Hippocampal formation (tissue), 2 donors: ENCODE measurements at regions not wholly inside any gene's neighbourhood (a gene's known extent, or its start where the extent isn't known, plus 50 kb on each side); places are given as distances from the start of the nearest gene placed in this dataset.
"Not testable (repeated sequence)": the region's sequence is repeated elsewhere in the genome, so short reads cannot be mapped to it uniquely, and the experiment has no call there.

Experiments used
- DNase-seq, 2 donors: peaks; one replicate each; lab custom pipeline; 2025; lab: John Stamatoyannopoulos, UW

- no peak for DNase-seq
Observed at GRCh38 chr5:125081101-125081500, 334.7 kb upstream of the ZNF608 start.

GRCh38 chr5:125083981-125084380, 337.5 kb upstream of the ZNF608 start:
- no peak for DNase-seq

GRCh38 chr5:125085797-125086505, 339.5 kb upstream of the ZNF608 start:
- no peak for DNase-seq

GRCh38 chr5:125088522-125089105, 342.2 kb upstream of the ZNF608 start:
- no peak for DNase-seq

- DNase-seq, result not testable (repeated sequence)
Observed at GRCh38 chr5:125092138-125092537, 345.7 kb upstream of the ZNF608 start.

GRCh38 chr5:125093776-125094175, 347.3 kb upstream of the ZNF608 start:
- DNase-seq, result no peak

GRCh38 chr5:125100342-125100741, 353.9 kb upstream of the ZNF608 start:
- no peak for DNase-seq

- DNase-seq, result no peak
Observed at GRCh38 chr5:125100951-125101350, 354.5 kb upstream of the ZNF608 start.

- no peak for DNase-seq
Observed at GRCh38 chr5:125103459-125103858, 357.0 kb upstream of the ZNF608 start.

- DNase-seq, result no peak
Observed at GRCh38 chr5:125106271-125106670, 359.8 kb upstream of the ZNF608 start.

GRCh38 chr5:125106881-125107280, 360.4 kb upstream of the ZNF608 start:
- no peak for DNase-seq

GRCh38 chr5:125109293-125109692, 362.9 kb upstream of the ZNF608 start:
- no peak for DNase-seq

GRCh38 chr5:125109816-125110215, 363.4 kb upstream of the ZNF608 start:
- DNase-seq, result no peak

- no peak for DNase-seq
Observed at GRCh38 chr5:125112196-125112595, 365.8 kb upstream of the ZNF608 start.

- no peak for DNase-seq
Observed at GRCh38 chr5:125113328-125113727, 366.9 kb upstream of the ZNF608 start.

GRCh38 chr5:125115195-125115525, 368.7 kb upstream of the ZNF608 start:
- no peak for DNase-seq

GRCh38 chr5:125117566-125117965, 371.1 kb upstream of the ZNF608 start:
- no peak for DNase-seq

- no peak for DNase-seq
Observed at GRCh38 chr5:125120012-125120411, 373.6 kb upstream of the ZNF608 start.

GRCh38 chr5:125125031-125125823, 378.8 kb upstream of the ZNF608 start:
- no peak for DNase-seq

GRCh38 chr5:125126050-125126449, 379.6 kb upstream of the ZNF608 start:
- DNase-seq, result no peak

- DNase-seq, result no peak
Observed at GRCh38 chr5:125129151-125129806, 382.8 kb upstream of the ZNF608 start.

GRCh38 chr5:125130591-125130990, 384.2 kb upstream of the ZNF608 start:
- DNase-seq, result no peak
